Suprapubic skin (tissue), 4 donors: ENCODE measurements at regions not wholly inside any gene's neighbourhood (a gene's known extent, or its start where the extent isn't known, plus 50 kb on each side); places are given as distances from the start of the nearest gene placed in this dataset.

Source experiments
- DNase-seq, 2 donors: peaks; one replicate each; pipeline ENCODE4 v3.0.0-alpha.2; 2019; ENCODE audit warnings: low spot score in 2 of 2
- H3K27ac ChIP-seq: fragments of 200-600 bp; sonication (generic); one replicate; pipeline ENCODE4 v1.5.1; 2019
- H3K27me3 ChIP-seq: fragments of 200-600 bp; sonication (generic); one replicate; pipeline ENCODE4 v1.5.1; 2019
- H3K36me3 ChIP-seq: fragments of 200-600 bp; sonication (generic); one replicate; pipeline ENCODE4 v1.5.1; 2019
- H3K4me1 ChIP-seq: fragments of 200-600 bp; sonication (generic); one replicate; pipeline ENCODE4 v1.5.1; 2019
- H3K4me3 ChIP-seq: fragments of 200-600 bp; sonication (generic); one replicate; pipeline ENCODE4 v1.5.1; 2019; ENCODE audit warnings: mild to moderate bottlenecking
- H3K9me3 ChIP-seq: fragments of 200-600 bp; sonication (generic); one replicate; pipeline ENCODE4 v1.5.1; 2019
- EP300 ChIP-seq: sonication (generic); formaldehyde crosslinking; IDR thresholded peaks from one replicate; pipeline ENCODE4 v1.6.1; 2017; ENCODE audit warnings: antibody characterized with exemption
- POLR2A ChIP-seq, 2 donors: fragments of 450-650 bp; IDR thresholded peaks; one replicate each; pipeline ENCODE4 v1.6.1; 2017; ENCODE audit warnings: antibody characterized with exemption in 2 of 2, mild to moderate bottlenecking in 2 of 2, moderate library complexity in 2 of 2
- POLR2AphosphoS5 ChIP-seq, 3 donors: sonication (generic); formaldehyde crosslinking; IDR thresholded peaks; one replicate each; pipeline ENCODE4 v1.6.1; 2017; ENCODE audit warnings: antibody characterized with exemption in 3 of 3
- WGBS: methylation state at CpG from one replicate; pipeline ENCODE4 v1.1.5; 2018; 5-methylcytosine and 5-hydroxymethylcytosine counted together
- TF ChIP-seq, protein P1 (sequence below), 2 donors: fragments of 200-600 bp in 1 of 2; fragments of 450-650 bp in 1 of 2; sonication (generic) in 1 of 2; IDR thresholded peaks; one replicate each; pipeline ENCODE4 v1.5.1; 2016 to 2019; ENCODE audit warnings: antibody characterized with exemption in 2 of 2, mild to moderate bottlenecking in 1 of 2, moderate library complexity in 1 of 2

DNA sequence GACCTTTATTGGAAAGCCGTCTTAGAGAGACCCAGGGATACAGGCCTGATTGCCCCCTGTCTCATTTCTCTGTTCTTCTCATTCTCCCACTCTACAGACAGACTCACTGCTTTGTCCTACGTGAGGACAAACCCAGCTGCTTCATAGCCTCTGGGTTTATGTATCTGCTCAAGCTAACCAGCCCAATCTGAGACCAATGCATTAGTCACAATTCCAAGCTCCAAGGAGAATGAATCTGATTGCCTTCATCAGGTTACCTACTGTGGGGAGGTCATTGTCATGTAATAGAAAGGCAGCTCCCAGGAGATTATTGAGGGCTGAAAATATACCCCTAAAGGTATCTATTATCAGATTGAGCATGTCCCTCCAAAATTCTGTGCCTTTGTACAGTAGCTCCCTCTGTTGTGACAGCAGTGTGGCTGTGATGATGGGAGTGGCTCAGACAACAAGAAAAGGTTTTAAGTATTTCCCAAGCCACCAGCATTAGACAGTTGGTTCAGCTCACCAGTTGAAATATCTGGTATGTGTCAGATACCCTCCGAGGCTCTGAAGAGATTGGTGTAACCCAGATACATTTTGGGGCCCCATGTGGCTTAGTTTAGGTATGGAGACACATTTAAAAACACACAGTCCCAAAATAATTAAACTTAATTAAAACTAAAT is 123.1 kb upstream of the EEPD1 start:
- TF ChIP-seq POLR2AphosphoS5 (IDR thresholded peaks at IDR 0.05) (no peak), EP300 (no peak), POLR2A (IDR thresholded peaks at IDR 0.05) (no peak)
- TF ChIP-seq, protein P1, sequence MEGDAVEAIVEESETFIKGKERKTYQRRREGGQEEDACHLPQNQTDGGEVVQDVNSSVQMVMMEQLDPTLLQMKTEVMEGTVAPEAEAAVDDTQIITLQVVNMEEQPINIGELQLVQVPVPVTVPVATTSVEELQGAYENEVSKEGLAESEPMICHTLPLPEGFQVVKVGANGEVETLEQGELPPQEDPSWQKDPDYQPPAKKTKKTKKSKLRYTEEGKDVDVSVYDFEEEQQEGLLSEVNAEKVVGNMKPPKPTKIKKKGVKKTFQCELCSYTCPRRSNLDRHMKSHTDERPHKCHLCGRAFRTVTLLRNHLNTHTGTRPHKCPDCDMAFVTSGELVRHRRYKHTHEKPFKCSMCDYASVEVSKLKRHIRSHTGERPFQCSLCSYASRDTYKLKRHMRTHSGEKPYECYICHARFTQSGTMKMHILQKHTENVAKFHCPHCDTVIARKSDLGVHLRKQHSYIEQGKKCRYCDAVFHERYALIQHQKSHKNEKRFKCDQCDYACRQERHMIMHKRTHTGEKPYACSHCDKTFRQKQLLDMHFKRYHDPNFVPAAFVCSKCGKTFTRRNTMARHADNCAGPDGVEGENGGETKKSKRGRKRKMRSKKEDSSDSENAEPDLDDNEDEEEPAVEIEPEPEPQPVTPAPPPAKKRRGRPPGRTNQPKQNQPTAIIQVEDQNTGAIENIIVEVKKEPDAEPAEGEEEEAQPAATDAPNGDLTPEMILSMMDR (IDR thresholded peaks at IDR 0.05): no peak
- Histone ChIP-seq H3K27me3 (no peaks in the 10 kb centered on the region), H3K27ac (no peak overlapping the region), H3K4me3 (no peak overlapping the region), H3K4me1 (peaks cover 9% of the 10 kb centered on the region), H3K36me3 (no peaks in the 10 kb centered on the region), H3K9me3 (no peaks in the 10 kb centered on the region)
- 91% methylated on average over 3 of the region's 3 CpGs for WGBS
- no peak for DNase-seq

DNA sequence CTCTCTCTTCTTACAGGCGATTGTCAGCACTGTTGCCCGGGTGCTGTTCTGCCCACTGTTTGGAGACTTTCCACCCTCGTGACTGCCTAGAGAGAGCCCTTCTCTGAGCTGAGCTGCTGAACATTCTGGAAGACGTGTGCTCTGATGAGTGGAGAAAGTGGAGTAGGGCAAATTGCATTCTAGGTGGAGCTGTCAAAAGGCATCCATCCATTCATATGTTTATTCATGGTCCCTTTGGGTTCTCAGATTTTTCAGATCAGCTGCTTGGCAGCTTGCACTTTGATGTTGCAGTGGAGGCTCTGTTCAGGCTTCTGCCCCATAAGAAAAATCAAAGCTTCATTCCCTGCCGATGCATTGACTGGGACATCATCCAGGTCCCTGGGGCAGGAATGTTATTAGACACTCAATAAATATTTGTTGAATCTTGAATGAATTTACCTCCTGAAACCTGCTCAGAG is 120.7 kb upstream of the EEPD1 start:
- Histone ChIP-seq H3K36me3 (no peaks in the 10 kb centered on the region), H3K27ac (no peak overlapping the region), H3K27me3 (no peaks in the 10 kb centered on the region), H3K9me3 (no peaks in the 10 kb centered on the region), H3K4me3 (no peak overlapping the region), H3K4me1 (peaks cover 25% of the 10 kb centered on the region)
- DNase-seq: no peak
- no peak for TF ChIP-seq POLR2AphosphoS5 (IDR thresholded peaks at IDR 0.05)
- WGBS: 27% methylated on average over 5 of the region's 5 CpGs

DNA sequence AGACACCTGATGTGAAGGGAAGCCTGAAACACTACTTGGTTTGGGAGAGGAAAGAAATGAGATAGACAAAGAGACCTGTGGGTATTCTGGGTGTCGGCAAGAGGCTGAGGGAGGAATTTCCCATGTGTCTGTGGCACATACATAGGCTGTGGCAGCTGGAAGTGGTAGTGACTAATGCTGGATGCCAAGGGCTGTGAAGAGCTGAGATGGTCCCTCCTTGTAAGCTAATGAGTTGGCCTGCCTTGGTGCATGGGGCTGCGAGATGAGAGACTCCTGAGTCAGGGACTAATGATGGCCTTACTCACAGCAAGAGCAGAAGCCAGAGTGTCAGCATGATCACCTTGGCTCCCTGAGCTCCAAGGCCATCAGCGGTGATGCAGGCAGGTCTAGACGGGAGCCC is 119.0 kb upstream of the EEPD1 start:
- Histone ChIP-seq H3K27me3 (no peaks in the 10 kb centered on the region), H3K9me3 (no peaks in the 10 kb centered on the region), H3K36me3 (no peaks in the 10 kb centered on the region), H3K27ac (no peak overlapping the region), H3K4me1 (peaks cover 28% of the 10 kb centered on the region), H3K4me3 (no peak overlapping the region)
- no peak for TF ChIP-seq EP300
- TF ChIP-seq, protein P1 (IDR thresholded peaks at IDR 0.05): no peak
- no peak for TF ChIP-seq POLR2A (IDR thresholded peaks at IDR 0.05)
- no peak for TF ChIP-seq POLR2AphosphoS5 (IDR thresholded peaks at IDR 0.05)
- 65% methylated on average over 4 of the region's 4 CpGs for WGBS
- no peak for DNase-seq

DNA sequence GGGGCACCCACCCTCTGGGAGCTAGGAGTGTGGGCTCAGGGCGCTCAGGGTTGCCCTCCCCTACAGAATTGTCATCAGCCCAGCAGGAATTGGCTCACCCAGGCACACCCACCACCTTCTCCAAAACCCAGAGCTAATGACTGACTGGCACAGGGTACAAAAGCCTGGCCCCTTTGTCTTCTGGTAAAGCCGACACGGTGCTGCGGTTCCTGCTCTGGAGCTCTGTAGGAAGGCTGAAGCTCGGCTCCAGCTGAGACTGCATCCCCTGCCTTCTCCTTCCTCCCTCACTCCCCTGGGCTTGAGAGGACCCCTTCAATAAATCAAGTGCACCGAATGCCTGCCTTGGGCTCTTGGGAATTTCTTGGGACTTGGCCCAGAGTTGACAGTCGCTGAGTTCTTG is 117.9 kb upstream of the EEPD1 start:
- WGBS: 60% methylated on average over 6 of the region's 7 CpGs
- H3K4me3 ChIP-seq: no peak overlapping the region
- H3K4me1 ChIP-seq: peaks cover 25% of the 10 kb centered on the region
- TF ChIP-seq POLR2AphosphoS5 (IDR thresholded peaks at IDR 0.05): no peak
- TF ChIP-seq, protein P1 (IDR thresholded peaks at IDR 0.05): no peak
- no peak for TF ChIP-seq POLR2A (IDR thresholded peaks at IDR 0.05)
- DNase-seq: no peak
- no peaks in the 10 kb centered on the region for H3K36me3 ChIP-seq
- H3K9me3 ChIP-seq: no peaks in the 10 kb centered on the region
- no peak overlapping the region for H3K27ac ChIP-seq
- H3K27me3 ChIP-seq: no peaks in the 10 kb centered on the region

DNA sequence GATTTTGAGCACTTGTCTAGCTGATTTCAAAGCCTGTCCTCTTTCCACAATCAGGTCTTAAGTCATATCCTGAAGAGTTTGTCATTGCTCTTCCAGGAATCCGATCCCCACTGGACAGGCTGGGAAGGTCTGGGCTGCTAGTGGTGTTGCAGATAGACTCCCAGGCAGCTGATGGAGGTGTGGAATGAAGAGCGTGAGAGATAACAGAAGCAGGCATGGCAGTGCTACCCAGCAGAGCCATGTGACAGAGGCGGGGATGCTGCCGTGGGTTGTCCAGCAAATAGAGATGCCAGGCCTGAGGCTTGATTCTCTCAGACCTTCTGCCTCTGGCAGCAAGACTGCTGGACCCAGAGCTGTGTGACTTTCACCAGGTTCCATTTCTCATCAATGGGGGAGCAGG is 116.5 kb upstream of the EEPD1 start:
- H3K36me3 ChIP-seq: no peaks in the 10 kb centered on the region
- peaks cover 25% of the 10 kb centered on the region for H3K4me1 ChIP-seq
- no peak for DNase-seq
- H3K27ac ChIP-seq: peak overlapping the region; percentile 63
- no peaks in the 10 kb centered on the region for H3K9me3 ChIP-seq
- TF ChIP-seq POLR2AphosphoS5 (IDR thresholded peaks at IDR 0.05) (no peak), EP300 (no peak), POLR2A (IDR thresholded peaks at IDR 0.05) (no peak)
- TF ChIP-seq, protein P1 (IDR thresholded peaks at IDR 0.05): no peak
- H3K4me3 ChIP-seq: no peak overlapping the region
- 55% methylated on average over 4 of the region's 4 CpGs for WGBS
- H3K27me3 ChIP-seq: no peaks in the 10 kb centered on the region
